ENCODE measurements at regions not wholly inside any gene's neighbourhood (a gene's known extent, or its start where the extent isn't known, plus 50 kb on each side); places are given as distances from the start of the nearest gene placed in this dataset.
"Not testable (repeated sequence)": the region's sequence is repeated elsewhere in the genome, so short reads cannot be mapped to it uniquely, and the experiment has no call there.

GRCh38 chr5:148880197-148880596 is 53.8 kb downstream of the ADRB2 start:
- no peak for DNase-seq (ENCODE audit: low read depth)

- no peak for DNase-seq (ENCODE audit: low read depth)
Measured at GRCh38 chr5:148880696-148881095, 54.3 kb downstream of the ADRB2 start.

DNA sequence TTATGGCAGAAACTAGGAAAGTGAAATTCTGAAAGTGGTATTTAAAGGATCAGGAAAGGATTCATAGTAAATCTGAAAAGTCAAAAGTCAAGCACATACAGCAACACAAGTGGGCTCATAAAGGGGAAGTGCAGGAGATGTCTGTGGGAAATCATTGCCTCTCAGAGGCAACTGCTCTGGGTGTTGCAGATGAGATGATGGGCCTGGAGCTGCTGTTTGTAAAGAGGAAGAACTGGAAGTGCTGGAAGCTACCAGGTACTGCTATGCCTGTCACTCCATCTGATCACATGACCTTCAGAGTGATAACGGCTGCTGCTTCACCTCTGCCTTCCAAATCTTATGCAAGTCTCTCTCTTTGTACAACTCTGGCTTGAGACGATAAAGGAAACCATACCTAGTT is 55.9 kb downstream of the ADRB2 start:
- DNase-seq (ENCODE audit: low read depth): no peak

- no peak for DNase-seq (ENCODE audit: low read depth)
Measured at GRCh38 chr5:148884339-148885020, 58.1 kb downstream of the ADRB2 start.

DNA sequence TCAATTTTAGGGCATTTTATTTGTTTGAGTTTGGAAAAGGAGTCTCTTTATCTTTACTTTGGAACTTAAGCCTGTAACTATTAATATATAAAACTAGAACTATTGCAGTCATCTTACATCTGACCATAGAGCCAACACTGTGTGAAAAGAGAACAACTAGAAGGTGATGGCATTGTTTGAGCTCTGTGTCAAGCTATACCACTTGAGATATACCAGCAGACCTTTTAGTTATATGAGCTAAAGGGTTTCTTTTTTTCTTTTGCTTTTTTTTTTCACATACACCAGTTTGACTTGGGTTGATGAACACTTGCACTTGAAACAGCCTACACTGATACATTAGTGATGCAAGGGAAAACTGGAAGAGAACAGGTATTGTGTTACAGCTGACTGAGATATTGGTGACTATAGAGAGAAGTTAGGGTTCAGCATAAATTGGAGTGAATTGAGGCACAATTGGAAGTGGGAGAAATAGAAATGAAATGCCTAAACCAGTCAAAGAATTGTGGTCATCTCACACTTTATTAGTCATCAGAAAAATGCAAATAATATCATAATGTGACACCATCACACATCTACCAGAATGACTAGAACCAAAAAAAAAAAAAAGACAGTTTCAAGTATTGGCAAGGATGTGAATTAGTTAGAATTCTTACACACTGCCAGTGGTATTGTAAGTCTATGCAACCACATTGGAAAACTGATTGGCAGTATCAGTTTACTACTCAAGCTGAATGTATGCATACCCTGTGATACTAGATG is 60.9 kb downstream of the ADRB2 start:
- DNase-seq (ENCODE audit: low read depth): no peak

- not testable (repeated sequence) for DNase-seq (ENCODE audit: low read depth)
Measured at GRCh38 chr5:148889936-148890335, 63.5 kb downstream of the ADRB2 start.

DNA sequence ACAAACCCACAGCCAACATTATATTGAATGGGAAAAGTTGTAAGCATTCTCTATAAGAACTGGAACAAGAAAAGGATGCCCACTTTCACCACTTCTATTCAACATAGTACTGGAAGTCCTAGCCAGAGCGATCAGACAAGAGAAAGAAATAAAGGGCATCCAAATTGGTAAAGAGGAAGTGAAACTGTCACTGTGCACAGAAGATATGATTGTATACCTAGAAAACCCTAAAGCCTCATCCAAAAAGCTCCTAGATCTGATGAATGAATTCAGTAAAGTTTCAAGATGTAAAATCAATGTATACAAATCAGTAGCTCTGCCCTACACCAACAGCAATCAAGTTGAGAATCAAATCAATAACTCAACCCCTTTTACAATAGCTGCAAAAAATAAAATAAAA is 69.0 kb downstream of the ADRB2 start:
- not testable (repeated sequence) for DNase-seq (ENCODE audit: low read depth)

DNA sequence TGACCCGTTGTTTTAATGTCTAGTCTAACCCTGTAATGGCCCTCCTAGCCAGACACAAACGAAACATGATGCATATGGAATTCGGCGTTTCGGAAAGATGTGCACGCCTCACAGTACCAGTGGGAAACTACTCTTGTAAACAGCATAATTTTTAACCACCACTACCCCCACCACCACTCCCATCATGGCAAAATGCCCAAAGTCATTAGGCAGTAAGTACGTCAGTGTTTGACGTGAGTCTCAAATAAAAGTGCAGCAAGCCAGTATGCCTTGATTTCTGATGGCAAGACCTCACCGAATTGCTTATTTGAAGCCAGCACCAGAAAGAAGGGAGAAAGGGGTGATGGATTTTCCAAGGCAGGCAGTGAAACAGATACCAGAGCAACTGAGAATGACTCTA is 71.4 kb downstream of the ADRB2 start:
- DNase-seq (ENCODE audit: low read depth): no peak

- no peak for DNase-seq (ENCODE audit: low read depth)
Measured at GRCh38 chr5:148898413-148899075, 72.1 kb downstream of the ADRB2 start.

DNA sequence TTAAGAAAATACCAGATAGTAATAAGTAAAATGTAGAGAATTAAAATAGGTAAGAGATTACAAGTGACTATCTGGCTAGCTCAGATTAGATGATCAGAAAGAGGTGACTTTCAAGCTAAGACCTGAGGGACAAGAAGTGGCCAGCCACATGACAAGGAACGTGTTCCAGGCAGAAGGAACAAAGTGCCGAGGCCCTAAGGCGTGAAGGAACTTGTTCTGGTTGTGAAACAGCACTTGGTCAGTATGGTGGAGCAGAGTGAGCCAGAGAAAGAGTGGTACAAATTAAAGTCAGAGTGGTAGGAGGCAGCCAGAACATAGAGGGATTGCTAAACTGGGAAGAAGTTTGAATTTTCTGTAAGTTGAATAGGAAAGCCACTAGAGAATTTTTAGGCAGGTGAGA is 73.6 kb downstream of the ADRB2 start:
- DNase-seq (ENCODE audit: low read depth): no peak

- no peak for DNase-seq (ENCODE audit: low read depth)
Measured at GRCh38 chr5:148902478-148902877, 76.1 kb downstream of the ADRB2 start.

DNA sequence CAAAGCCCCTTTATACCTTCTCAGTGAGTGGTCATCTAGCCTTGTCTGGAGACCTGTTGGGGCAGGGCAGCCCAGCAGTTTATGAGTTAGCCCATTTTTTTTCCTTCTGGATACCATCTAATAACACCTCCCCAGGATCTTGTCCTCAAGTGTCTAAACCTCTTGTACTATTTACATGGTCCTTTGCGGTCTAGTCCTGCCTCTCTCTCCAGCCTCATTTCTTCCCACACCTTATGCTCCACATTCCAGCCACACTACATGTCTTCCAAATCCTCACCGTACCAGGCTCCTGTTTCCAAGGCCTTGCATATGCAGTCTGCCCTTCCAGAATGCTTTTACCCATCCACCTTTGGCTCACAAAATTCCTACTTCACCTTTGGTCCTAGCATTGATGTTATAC is 77.2 kb downstream of the ADRB2 start:
- no peak for DNase-seq (ENCODE audit: low read depth)

GRCh38 chr5:148904440-148904839 is 78.0 kb downstream of the ADRB2 start:
- no peak for DNase-seq (ENCODE audit: low read depth)

- DNase-seq (ENCODE audit: low read depth): no peak
Measured at GRCh38 chr5:148905541-148905940, 79.1 kb downstream of the ADRB2 start.

DNA sequence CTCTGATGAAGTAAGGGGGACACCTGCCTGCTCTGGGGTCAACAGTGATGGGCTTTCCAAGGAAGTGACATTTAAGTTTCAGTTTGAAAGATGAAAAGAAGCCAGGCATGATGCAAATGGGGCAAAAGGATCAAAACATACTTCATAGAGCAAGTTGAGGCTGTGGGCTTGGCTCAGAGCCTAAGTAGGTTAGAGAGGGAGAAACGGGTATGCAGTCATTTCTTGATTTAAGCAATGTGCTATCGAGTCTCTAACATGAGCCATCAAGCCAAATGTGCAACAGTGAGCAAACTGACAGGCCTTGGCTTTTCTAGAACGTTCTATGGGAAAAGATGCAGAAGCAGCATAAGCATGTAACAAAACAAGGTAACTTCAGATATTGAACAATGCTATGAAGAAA is 80.6 kb downstream of the ADRB2 start:
- no peak for DNase-seq (ENCODE audit: low read depth)

DNA sequence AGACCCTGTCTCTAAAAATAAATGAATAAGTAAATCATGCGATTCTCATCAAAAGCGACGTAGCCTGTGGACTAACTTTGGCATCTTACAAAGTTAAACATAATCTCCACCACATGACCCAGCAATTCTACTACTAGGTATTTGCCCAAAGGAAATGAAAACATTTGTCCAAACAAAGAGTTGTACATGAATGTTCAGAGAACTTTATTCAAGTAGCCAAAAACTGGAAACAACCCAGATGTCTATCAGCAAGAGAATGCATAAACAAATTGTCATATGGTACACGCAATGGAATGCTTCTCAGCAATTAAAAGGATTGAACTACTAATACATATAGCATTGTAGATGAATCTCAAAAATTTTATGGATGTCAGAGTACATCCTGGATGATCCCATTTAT is 82.6 kb downstream of the ADRB2 start:
- DNase-seq (ENCODE audit: low read depth): no peak

- no peak for DNase-seq (ENCODE audit: low read depth)
Measured at GRCh38 chr5:148909766-148910165, 83.4 kb downstream of the ADRB2 start.

GRCh38 chr5:148910216-148910615 is 83.8 kb downstream of the ADRB2 start:
- no peak for DNase-seq (ENCODE audit: low read depth)

GRCh38 chr5:148910686-148911361 is 84.4 kb downstream of the ADRB2 start:
- DNase-seq (ENCODE audit: low read depth): peak; percentile 88

DNA sequence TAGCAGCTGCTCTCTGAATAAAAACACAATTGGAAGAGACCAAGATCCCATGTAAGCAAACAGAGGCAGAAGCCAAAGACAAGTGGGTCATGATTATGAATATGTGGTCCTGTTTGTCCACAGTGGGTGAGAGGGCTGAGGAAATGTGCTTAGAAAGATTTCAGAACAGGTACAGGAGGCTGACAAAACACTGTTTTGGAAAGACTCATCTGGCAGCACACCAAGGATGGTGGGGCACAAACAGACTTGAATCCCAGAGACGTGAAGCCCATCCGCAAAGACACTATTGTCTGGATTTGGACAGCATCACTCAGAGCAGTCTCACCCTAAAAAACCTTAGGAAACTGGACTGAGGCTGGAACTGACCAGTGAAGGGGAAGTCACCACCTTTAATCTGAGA is 85.0 kb downstream of the ADRB2 start:
- DNase-seq (ENCODE audit: low read depth): no peak

DNA sequence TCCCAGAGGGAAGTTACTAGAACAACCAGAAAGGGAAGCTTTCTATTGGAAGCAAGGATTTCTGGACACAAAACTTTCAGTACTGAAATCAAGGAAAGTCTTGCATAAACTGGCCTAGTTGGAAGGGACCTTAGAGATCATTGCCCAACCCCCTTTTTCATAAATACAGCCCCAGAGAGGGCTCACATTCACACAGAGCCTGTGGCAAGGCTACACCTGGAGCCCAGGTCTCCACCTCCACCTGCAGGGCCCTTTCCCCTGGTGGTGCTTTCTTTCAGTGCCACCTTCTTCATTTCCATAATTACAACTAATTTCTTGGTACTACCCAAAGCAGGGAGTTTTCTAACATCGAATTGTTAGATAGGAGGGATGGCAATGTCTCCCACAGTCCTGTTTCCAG is 85.7 kb downstream of the ADRB2 start:
- DNase-seq (ENCODE audit: low read depth): no peak

DNA sequence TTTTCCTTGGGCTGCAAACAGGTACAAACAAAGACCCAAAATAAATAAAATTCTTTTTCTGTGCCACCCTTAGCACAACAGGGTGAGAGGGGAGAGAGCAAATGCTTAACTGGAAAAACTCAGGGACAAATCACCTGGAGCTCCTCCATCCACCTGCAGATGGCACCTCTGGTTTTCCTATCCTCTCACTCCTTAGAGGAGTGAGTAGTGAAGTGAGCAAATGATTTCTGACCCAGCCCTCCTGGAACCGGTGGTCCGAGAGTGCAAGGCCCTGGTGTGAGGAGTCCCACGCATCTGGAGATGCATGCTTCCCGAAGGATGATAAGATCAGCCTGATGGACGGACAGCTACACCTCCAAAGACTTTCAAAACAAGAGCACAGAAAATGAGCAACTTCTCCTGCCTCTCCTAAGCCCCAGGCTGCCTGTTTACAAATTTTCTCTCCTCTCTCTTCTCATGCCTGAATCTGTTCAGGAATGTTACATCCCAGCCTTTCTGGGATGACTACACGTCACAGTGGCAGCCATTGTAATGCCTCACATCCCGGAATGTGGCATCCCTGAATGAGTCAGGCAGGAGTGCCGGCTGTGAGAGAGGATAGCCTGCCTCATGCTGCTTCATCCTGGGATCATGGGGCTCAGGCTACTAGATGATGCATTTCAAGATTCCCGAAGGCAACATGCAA is 86.4 kb downstream of the ADRB2 start:
- peak; percentile 97 for DNase-seq (ENCODE audit: low read depth)

Measured in HS-5 (cell line).